Pancreas (tissue), 10 donors: ENCODE measurements at regions not wholly inside any gene's neighbourhood (a gene's known extent, or its start where the extent isn't known, plus 50 kb on each side); places are given as distances from the start of the nearest gene placed in this dataset.
A peak's percentile ranks its signal among the peaks of the same experiment; 100 is the strongest.

Source experiments
- ATAC-seq, 4 donors: fragments of 200-7000 bp; cut with Tn5 transposase; one replicate each; pipeline versions ENCODE4 v1.8.0 to v1.9.1; 2020; ENCODE audit warnings: mild to moderate bottlenecking in 4 of 4, moderate library complexity in 4 of 4
- DNase-seq, 6 donors: peaks; one replicate each; pipeline ENCODE4 v3.0.0-alpha.2; 2020
- FAIRE-seq: peaks from 2 replicates; lab custom pipeline; 2012; peaks lifted over from hg19 to GRCh38; lab: Jason Lieb, UNC
- H3K27ac ChIP-seq, 4 donors: fragments of 200-600 bp; sonication (generic); 1 replicate in 3 of 4; 2 replicates in 1 of 4; pipeline versions ENCODE4 v1.5.0 to v1.8.0; 2020
- H3K27me3 ChIP-seq, 4 donors: fragments of 200-600 bp; one replicate each; pipeline ENCODE4 v1.8.0; 2021
- H3K36me3 ChIP-seq, 3 donors: fragments of 200-600 bp; sonication (generic) in 1 of 3; one replicate each; pipeline versions ENCODE4 v1.5.0 to v1.8.0; 2020 to 2021
- H3K4me1 ChIP-seq, 3 donors: fragments of 200-600 bp; one replicate each; pipeline ENCODE4 v1.8.0; 2021
- H3K4me3 ChIP-seq, 4 donors: fragments of 200-600 bp; sonication (generic) in 2 of 4; one replicate each; pipeline versions ENCODE4 v1.5.0 to v1.8.0; 2020 to 2021
- H3K9me3 ChIP-seq, 4 donors: fragments of 200-600 bp; one replicate each; pipeline ENCODE4 v1.8.0; 2021
- CTCF ChIP-seq, 4 donors: fragments of 200-600 bp; sonication (generic) in 3 of 4; IDR thresholded peaks; one replicate each; pipeline versions ENCODE4 v1.5.0 to v1.8.0; 2021; ENCODE audit warnings: antibody characterized with exemption in 4 of 4
- WGBS, 2 donors: extraction: QIAGEN DNeasy Blood & Tissue Kit; methylation state at CpG; one replicate each; pipeline ENCODE4 v1.1.7; 2013; 5-methylcytosine and 5-hydroxymethylcytosine counted together
- intact Hi-C, 3 donors: fragments of 100-400 bp; cut with DNase I; formaldehyde crosslinking; loops; one replicate each; pipeline versions ENCODE4 v1.11.1 to v1.14.2; 2022
- donor health status: healthy with polysubstance abuse.
- donor health status: DM: no; HTN: no; CAD: no; lungs with moderate emphysema.
- donor health status: DM: no; HTN: no; CAD: no.
- donor health status: control.
- donor health status: control.
- donor health status: Bipolar disorder and iron deficiency.
- donor health status: DM: yes; HTN: yes; CAD: no.
- donor health status: DM: no; HTN: no; CAD: no.
- donor health status: DM: no; HTN: no; CAD: no.
- donor health status: DM: yes; HTN: yes; CAD: no.

- no peaks in the 10 kb centered on the region for H3K9me3 ChIP-seq
- H3K27me3 ChIP-seq, result no peaks in the 10 kb centered on the region
- 26 to 32% methylated on average over 3 of the region's 3 CpGs for WGBS, 2 donors
- no peak for FAIRE-seq
- intact Hi-C loops, result no loop called here
- no peak for ATAC-seq
- no peaks in the 10 kb centered on the region for H3K36me3 ChIP-seq
- no peaks in the 10 kb centered on the region for H3K4me1 ChIP-seq
- no peak for TF ChIP-seq CTCF (IDR thresholded peaks at IDR 0.05)
- no peak overlapping the region for H3K27ac ChIP-seq
- no peak for DNase-seq
- H3K4me3 ChIP-seq, result no peak overlapping the region
Observed at GRCh38 chr7:35521941-35522340, 173.0 kb downstream of the HERPUD2 start.

GRCh38 chr7:35520810-35521625, 173.9 kb downstream of the HERPUD2 start:
- Histone ChIP-seq H3K27ac (no peak overlapping the region), H3K4me3 (no peak overlapping the region), H3K36me3 (no peaks in the 10 kb centered on the region), H3K27me3 (no peaks in the 10 kb centered on the region), H3K4me1 (no peaks in the 10 kb centered on the region), H3K9me3 (no peaks in the 10 kb centered on the region)
- 34 to 40% methylated on average over 5 of the region's 5 CpGs for WGBS, 2 donors
- TF ChIP-seq CTCF (IDR thresholded peaks at IDR 0.05), result no peak
- FAIRE-seq (no peak), ATAC-seq (no peak), DNase-seq (no peak)
- intact Hi-C loops, result no loop called here

- Histone ChIP-seq H3K27me3 (no peaks in the 10 kb centered on the region), H3K4me3 (no peak overlapping the region), H3K9me3 (no peaks in the 10 kb centered on the region), H3K4me1 (no peaks in the 10 kb centered on the region), H3K36me3 (no peaks in the 10 kb centered on the region), H3K27ac (no peak overlapping the region)
- FAIRE-seq (peak; percentile 59), DNase-seq (peak in 4 of 6 donors; percentile 35 to 64 (median 58)), ATAC-seq (peak in 3 of 4 donors; percentile 91 to 94 (median 91))
- TF ChIP-seq CTCF (IDR thresholded peaks at IDR 0.05), result peak; percentile 62 to 78 (median 72)
- 30% methylated on average over 14 of the region's 14 CpGs for WGBS, 2 donors
- intact Hi-C loops, result no loop called here
Observed at GRCh38 chr7:35519971-35520809, 174.7 kb downstream of the HERPUD2 start.

- Histone ChIP-seq H3K4me3 (no peak overlapping the region), H3K27me3 (no peaks in the 10 kb centered on the region), H3K36me3 (no peaks in the 10 kb centered on the region), H3K4me1 (no peaks in the 10 kb centered on the region), H3K27ac (no peak overlapping the region), H3K9me3 (no peaks in the 10 kb centered on the region)
- FAIRE-seq, result no peak
- TF ChIP-seq CTCF (IDR thresholded peaks at IDR 0.05), result no peak
- WGBS, 2 donors, result 26 to 27% methylated on average over 3 of the region's 3 CpGs
- ATAC-seq, result no peak
- no peak for DNase-seq
- intact Hi-C loops, result no loop called here
Observed at GRCh38 chr7:35518767-35519166, 176.2 kb downstream of the HERPUD2 start.
